ENCODE measurements at regions not wholly inside any gene's neighbourhood (a gene's known extent, or its start where the extent isn't known, plus 50 kb on each side); places are given as distances from the start of the nearest gene placed in this dataset.

- no peak for DNase-seq
These were observed 78.3 kb upstream of the CIBAR2 start for GRCh38 chr16:85190572-85190971.

- DNase-seq, result no peak
These were observed 79.2 kb upstream of the CIBAR2 start for GRCh38 chr16:85191341-85191965.

GRCh38 chr16:85192238-85193114, 80.2 kb upstream of the CIBAR2 start:
- DNase-seq, result peak; percentile 63

GRCh38 chr16:85193115-85193493, 80.8 kb upstream of the CIBAR2 start:
- no peak for DNase-seq

- DNase-seq, result no peak
These were observed 81.6 kb upstream of the CIBAR2 start for GRCh38 chr16:85193876-85194275.

GRCh38 chr16:85194307-85195270, 82.3 kb upstream of the CIBAR2 start:
- DNase-seq, result no peak

- no peak for DNase-seq
These were observed 83.0 kb upstream of the CIBAR2 start for GRCh38 chr16:85195271-85195647.

- DNase-seq, result no peak
These were observed 83.9 kb upstream of the CIBAR2 start for GRCh38 chr16:85195900-85196772.

GRCh38 chr16:85196976-85197375, 84.7 kb upstream of the CIBAR2 start:
- no peak for DNase-seq

- no peak for DNase-seq
These were observed 85.6 kb upstream of the CIBAR2 start for GRCh38 chr16:85197611-85198566.

- no peak for DNase-seq
These were observed 86.9 kb upstream of the CIBAR2 start for GRCh38 chr16:85199069-85199725.

- DNase-seq, result no peak
These were observed 87.6 kb upstream of the CIBAR2 start for GRCh38 chr16:85199880-85200279.

- no peak for DNase-seq
These were observed 88.4 kb upstream of the CIBAR2 start for GRCh38 chr16:85200471-85201278.

- DNase-seq, result no peak
These were observed 89.3 kb upstream of the CIBAR2 start for GRCh38 chr16:85201574-85201973.

- no peak for DNase-seq
These were observed 89.9 kb upstream of the CIBAR2 start for GRCh38 chr16:85202051-85202601.

- DNase-seq, result no peak
These were observed 90.6 kb upstream of the CIBAR2 start for GRCh38 chr16:85202631-85203461.

- DNase-seq, result no peak
These were observed 91.2 kb upstream of the CIBAR2 start for GRCh38 chr16:85203462-85203813.

GRCh38 chr16:85204242-85205010, 92.2 kb upstream of the CIBAR2 start:
- DNase-seq, result no peak

Measured in NCI-H1092 treated with DMSO at 0.1 percent for 48 hours (cell line).